HEK293 (cell line): ENCODE measurements at regions not wholly inside any gene's neighbourhood (a gene's known extent, or its start where the extent isn't known, plus 50 kb on each side); places are given as distances from the start of the nearest gene placed in this dataset.

ENCODE experiments used
- CTCF ChIA-PET: fragments of 350-600 bp; formaldehyde crosslinking; extraction: SDS; loops from one replicate; lab custom pipeline; 2021; ENCODE audit warnings: antibody characterized with exemption; lab: Yijun Ruan, JAX
- POLR2A ChIA-PET: fragments of 300-600 bp; formaldehyde crosslinking; extraction: SDS; loops from one replicate; lab custom pipeline; 2020; ENCODE audit warnings: antibody characterized with exemption, inconsistent platforms; lab: Yijun Ruan, JAX
- H3K27ac ChIP-seq: fragments of 200-500 bp; sonication (Bioruptor generic); 2 replicates; pipeline ENCODE4 v1.5.1; 2014; ENCODE audit warnings: low read depth, low read length, control low read depth, inconsistent platforms; ENCODE audit errors: extremely low read depth
- H3K36me3 ChIP-seq, 2 experiments: fragments of 200-500 bp in 1 of 2; sonication (Bioruptor generic) in 1 of 2; 1 replicate in 1 of 2; 2 replicates in 1 of 2; pipeline ENCODE4 v1.5.1; 2014 to 2017; ENCODE audit warnings: inconsistent platforms in 2 of 2, low read length in 2 of 2; ENCODE audit not compliant: control insufficient read depth in 2 of 2, insufficient read depth in 1 of 2
- H3K4me1 ChIP-seq: fragments of 200-500 bp; sonication (Bioruptor generic); 2 replicates; pipeline ENCODE4 v1.5.1; 2014; ENCODE audit warnings: mild to moderate bottlenecking, low read length, inconsistent platforms; ENCODE audit not compliant: control insufficient read depth, insufficient read depth
- H3K4me3 ChIP-seq: 2 replicates; pipeline ENCODE4 v1.5.1; 2011; ENCODE audit warnings: low read depth, mild to moderate bottlenecking, control low read depth, low read length, moderate library complexity
- H3K9me3 ChIP-seq: fragments of 200-500 bp; sonication (Bioruptor generic); 2 replicates; pipeline ENCODE4 v1.5.1; 2014; ENCODE audit warnings: low read depth, low read length, inconsistent platforms; ENCODE audit not compliant: control insufficient read depth, insufficient read depth
- BCL11A ChIP-seq: fragments of 450-650 bp; formaldehyde crosslinking; IDR thresholded peaks from 2 replicates; pipeline ENCODE4 v1.5.1; 2016; ENCODE audit warnings: low read depth, missing biosample characterization, missing genetic modification characterization
- BCL6B ChIP-seq: fragments of 450-650 bp; formaldehyde crosslinking; IDR thresholded peaks from 2 replicates; pipeline ENCODE4 v1.5.1; 2017; ENCODE audit warnings: missing biosample characterization, missing genetic modification characterization
- PBX3 ChIP-seq: sonication (generic); formaldehyde crosslinking; IDR thresholded peaks from 2 replicates; pipeline ENCODE4 v1.8.1; 2022; ENCODE audit warnings: mild to moderate bottlenecking, moderate library complexity, missing genetic modification reagents
- REST ChIP-seq: fragments of 450-650 bp; formaldehyde crosslinking; IDR thresholded peaks from 2 replicates; pipeline ENCODE4 v1.5.1; 2016; ENCODE audit warnings: missing biosample characterization, missing genetic modification characterization
- SP3 ChIP-seq: fragments of 450-650 bp; formaldehyde crosslinking; IDR thresholded peaks from 2 replicates; pipeline ENCODE4 v1.5.1; 2016; ENCODE audit warnings: missing biosample characterization, missing genetic modification characterization
- ZBTB49 ChIP-seq: fragments of 450-650 bp; formaldehyde crosslinking; IDR thresholded peaks from 2 replicates; pipeline ENCODE4 v1.5.1; 2016; ENCODE audit warnings: missing biosample characterization, missing genetic modification characterization, low read depth
- ZNF138 ChIP-seq: fragments of 450-650 bp; formaldehyde crosslinking; IDR thresholded peaks from 2 replicates; pipeline ENCODE4 v1.5.1; 2016; ENCODE audit warnings: missing biosample characterization, missing genetic modification characterization, borderline replicate concordance
- ZNF23 ChIP-seq: fragments of 450-650 bp; formaldehyde crosslinking; IDR thresholded peaks from 2 replicates; pipeline ENCODE4 v1.5.1; 2016; ENCODE audit warnings: missing biosample characterization, missing genetic modification characterization, borderline replicate concordance
- ZNF26 ChIP-seq: fragments of 450-650 bp; formaldehyde crosslinking; IDR thresholded peaks from 2 replicates; pipeline ENCODE4 v1.5.1; 2016; ENCODE audit warnings: missing biosample characterization, missing genetic modification characterization
- ZNF501 ChIP-seq: fragments of 450-650 bp; formaldehyde crosslinking; IDR thresholded peaks from 2 replicates; pipeline ENCODE4 v1.5.1; 2016; ENCODE audit warnings: missing biosample characterization, missing genetic modification characterization
- ZNF558 ChIP-seq: fragments of 450-650 bp; formaldehyde crosslinking; IDR thresholded peaks from 2 replicates; pipeline ENCODE4 v1.5.1; 2016; ENCODE audit warnings: missing biosample characterization, missing genetic modification characterization
- ZSCAN4 ChIP-seq: fragments of 450-650 bp; formaldehyde crosslinking; IDR thresholded peaks from 2 replicates; pipeline ENCODE4 v1.5.1; 2017; ENCODE audit warnings: missing biosample characterization, missing genetic modification characterization

GRCh38 chr4:177057186-177057585, 252.5 kb upstream of the NEIL3 start:
- CTCF ChIA-PET: interaction anchor here (0.6 to 3.5 kb wide), 3 partner anchors 10 to 1231 kb away, joined by 3 to 14 read pairs (median 3); no protein-coding TSS in a partner anchor
- no peak overlapping the region for H3K4me3 ChIP-seq
- H3K9me3 ChIP-seq: no peaks in the 10 kb centered on the region
- H3K27ac ChIP-seq: no peak overlapping the region
- POLR2A ChIA-PET: no interaction called here
- H3K4me1 ChIP-seq: no peaks in the 10 kb centered on the region
- no peaks in the 10 kb centered on the region for H3K36me3 ChIP-seq
- no peak for TF ChIP-seq BCL11A (tag by site-specific recombination)
- no peak for TF ChIP-seq ZNF501 (tag by site-specific recombination)
- TF ChIP-seq SP3 (tag by site-specific recombination): no peak
- TF ChIP-seq, all 188 proteins: peak for 0

GRCh38 chr4:177064116-177064515, 245.6 kb upstream of the NEIL3 start:
- ChIA-PET CTCF (interaction anchor here (1.3 kb wide), 1 partner anchor 16 kb away, joined by 3 read pairs; no protein-coding TSS in a partner anchor), POLR2A (no interaction called here)
- no peak overlapping the region for H3K27ac ChIP-seq
- no peaks in the 10 kb centered on the region for H3K4me1 ChIP-seq
- no peaks in the 10 kb centered on the region for H3K36me3 ChIP-seq
- TF ChIP-seq ZNF23 (tag by site-specific recombination): no peak
- no peak for TF ChIP-seq REST
- no peak for TF ChIP-seq PBX3 (CRISPR knock-in tag)
- no peak for TF ChIP-seq ZNF26 (tag by site-specific recombination)
- no peak for TF ChIP-seq ZNF138 (tag by site-specific recombination)
- TF ChIP-seq BCL6B: no peak
- no peak for TF ChIP-seq ZBTB49 (tag by site-specific recombination)
- no peak for TF ChIP-seq ZSCAN4 (tag by site-specific recombination)
- no peak for TF ChIP-seq ZNF558 (tag by site-specific recombination)
- H3K4me3 ChIP-seq: no peak overlapping the region
- H3K9me3 ChIP-seq: no peaks in the 10 kb centered on the region
